GM21576 (cell line): ENCODE measurements at regions not wholly inside any gene's neighbourhood (a gene's known extent, or its start where the extent isn't known, plus 50 kb on each side); places are given as distances from the start of the nearest gene placed in this dataset.
"Not testable (repeated sequence)": the region's sequence is repeated elsewhere in the genome, so short reads cannot be mapped to it uniquely, and the experiment has no call there.

Experiments
- ATAC-seq: cut with Tn5 transposase; IDR thresholded peaks from one replicate; pipeline ENCODE4 v1.9.1; 2021; ENCODE audit warnings: mild to moderate bottlenecking, moderate library complexity; ENCODE audit not compliant: unreplicated experiment

GRCh38 chr9:129301941-129302340, 123.9 kb upstream of the IER5L start:
- ATAC-seq: no peak

- ATAC-seq: not testable (repeated sequence)
Measured at GRCh38 chr9:129296195-129296594, 118.1 kb upstream of the IER5L start.

- no peak for ATAC-seq
Measured at GRCh38 chr9:129291041-129291501, 113.0 kb upstream of the IER5L start.

GRCh38 chr9:129290606-129291005, 112.5 kb upstream of the IER5L start:
- ATAC-seq: no peak

- ATAC-seq: no peak
Measured at GRCh38 chr9:129289883-129290282, 111.8 kb upstream of the IER5L start.

- no peak for ATAC-seq
Measured at GRCh38 chr9:129289131-129289731, 111.2 kb upstream of the IER5L start.

GRCh38 chr9:129287619-129288305, 109.7 kb upstream of the IER5L start:
- no peak for ATAC-seq

GRCh38 chr9:129285979-129286772, 108.1 kb upstream of the IER5L start:
- no peak for ATAC-seq

GRCh38 chr9:129285382-129285781, 107.3 kb upstream of the IER5L start:
- ATAC-seq: no peak

GRCh38 chr9:129284607-129285291, 106.7 kb upstream of the IER5L start:
- no peak for ATAC-seq

- ATAC-seq: no peak
Measured at GRCh38 chr9:129283705-129284606, 105.9 kb upstream of the IER5L start.

GRCh38 chr9:129283291-129283691, 105.2 kb upstream of the IER5L start:
- ATAC-seq: no peak

GRCh38 chr9:129282731-129283211, 104.7 kb upstream of the IER5L start:
- ATAC-seq: no peak

GRCh38 chr9:129282272-129282671, 104.2 kb upstream of the IER5L start:
- no peak for ATAC-seq

GRCh38 chr9:129281506-129282145, 103.6 kb upstream of the IER5L start:
- ATAC-seq: no peak

GRCh38 chr9:129280623-129281271, 102.7 kb upstream of the IER5L start:
- ATAC-seq: no peak

GRCh38 chr9:129280236-129280622, 102.2 kb upstream of the IER5L start:
- ATAC-seq: no peak

GRCh38 chr9:129278391-129279237, 100.6 kb upstream of the IER5L start:
- no peak for ATAC-seq
